Prostate gland (tissue), 2 donors: ENCODE measurements at regions not wholly inside any gene's neighbourhood (a gene's known extent, or its start where the extent isn't known, plus 50 kb on each side); places are given as distances from the start of the nearest gene placed in this dataset.

Experiments
- DNase-seq: peaks from one replicate; pipeline ENCODE4 v3.0.0-alpha.2; 2019; ENCODE audit warnings: low spot score
- H3K27ac ChIP-seq, 2 donors: fragments of 200-600 bp; sonication (generic); 2 replicates each; pipeline ENCODE4 v1.5.1; 2017 to 2019
- H3K27me3 ChIP-seq: fragments of 200-600 bp; sonication (generic); replicated peaks from 2 replicates; pipeline ENCODE4 v1.5.1; 2019; ENCODE audit not compliant: insufficient read depth
- H3K36me3 ChIP-seq, 2 donors: fragments of 200-600 bp; sonication (generic); 1 replicate in 1 of 2; 2 replicates in 1 of 2; pipeline versions ENCODE4 v1.5.1 to v1.8.1; 2017 to 2019
- H3K4me1 ChIP-seq: fragments of 200-600 bp; sonication (generic); replicated peaks from 2 replicates; pipeline ENCODE4 v1.5.1; 2019
- H3K4me3 ChIP-seq, 2 donors: fragments of 200-600 bp; sonication (generic); 2 replicates each; pipeline ENCODE4 v1.5.1; 2017 to 2019
- H3K9me3 ChIP-seq: fragments of 200-600 bp; sonication (generic); 2 replicates; pipeline ENCODE4 v1.5.1; 2017
- POLR2A ChIP-seq: fragments of 450-650 bp; IDR thresholded peaks from one replicate; pipeline ENCODE4 v1.6.1; 2016; ENCODE audit warnings: antibody characterized with exemption, mild to moderate bottlenecking
- POLR2AphosphoS5 ChIP-seq: sonication (generic); formaldehyde crosslinking; IDR thresholded peaks from one replicate; pipeline ENCODE4 v1.6.1; 2017; ENCODE audit warnings: antibody characterized with exemption
- WGBS: methylation state at CpG from one replicate; pipeline ENCODE4 v1.1.5; 2018; 5-methylcytosine and 5-hydroxymethylcytosine counted together
- intact Hi-C: fragments of 100-400 bp; cut with DNase I; formaldehyde crosslinking; loops from one replicate; pipeline ENCODE4 v1.14.2; 2022
- TF ChIP-seq, protein P1 (sequence below), 4 experiments: fragments of 200-600 bp in 2 of 4; fragments of 450-650 bp in 2 of 4; sonication (generic) in 2 of 4; IDR thresholded peaks; 1 replicate in 3 of 4; 2 replicates in 1 of 4; pipeline ENCODE4 v1.5.1; 2016 to 2019; ENCODE audit warnings: antibody characterized with exemption in 4 of 4, mild to moderate bottlenecking in 2 of 4, moderate library complexity in 2 of 4

DNA sequence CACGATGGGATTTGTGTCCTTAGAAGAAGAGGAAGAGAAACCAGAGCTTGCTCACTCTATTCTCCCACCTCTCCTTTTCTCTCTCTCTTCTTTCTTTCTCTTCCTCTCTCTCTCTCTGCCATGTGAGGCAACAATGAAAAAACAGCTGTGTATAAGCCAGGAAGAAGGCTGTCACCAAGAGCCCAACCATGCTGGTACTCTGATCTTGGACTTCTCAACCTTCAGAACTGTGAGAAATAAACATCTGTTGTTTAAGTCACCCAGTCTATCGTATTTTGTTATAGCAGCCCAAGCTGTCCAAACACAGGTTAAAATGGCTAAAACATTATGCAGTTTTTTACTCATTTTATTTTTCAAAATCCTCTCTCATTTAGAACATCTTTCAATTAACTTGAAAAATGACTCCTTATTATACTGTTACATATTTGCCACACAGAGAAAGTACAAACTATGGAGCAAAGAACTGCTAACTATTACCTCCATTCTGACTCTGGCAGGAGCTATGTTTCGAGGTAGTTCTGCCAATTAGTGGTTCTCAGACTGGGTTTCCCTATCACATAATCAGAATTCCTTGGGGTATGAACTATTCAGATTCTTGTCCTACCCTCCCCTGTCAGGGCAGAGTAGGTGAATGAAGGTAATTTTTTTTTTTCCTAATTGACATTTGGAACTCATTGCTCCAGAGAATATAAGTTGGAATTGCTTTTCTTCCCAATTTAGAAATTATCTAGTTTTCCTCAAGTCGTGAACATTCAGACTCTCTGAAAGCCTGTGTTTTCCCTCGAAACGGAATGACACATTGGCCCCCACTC lies 434.6 kb downstream of the ENC1 start:
- H3K9me3 ChIP-seq: no peaks in the 10 kb centered on the region
- no peak for DNase-seq
- H3K27ac ChIP-seq: no peak overlapping the region
- intact Hi-C loops: no loop called here
- TF ChIP-seq POLR2A (no peak), POLR2AphosphoS5 (no peak)
- TF ChIP-seq, protein P1, sequence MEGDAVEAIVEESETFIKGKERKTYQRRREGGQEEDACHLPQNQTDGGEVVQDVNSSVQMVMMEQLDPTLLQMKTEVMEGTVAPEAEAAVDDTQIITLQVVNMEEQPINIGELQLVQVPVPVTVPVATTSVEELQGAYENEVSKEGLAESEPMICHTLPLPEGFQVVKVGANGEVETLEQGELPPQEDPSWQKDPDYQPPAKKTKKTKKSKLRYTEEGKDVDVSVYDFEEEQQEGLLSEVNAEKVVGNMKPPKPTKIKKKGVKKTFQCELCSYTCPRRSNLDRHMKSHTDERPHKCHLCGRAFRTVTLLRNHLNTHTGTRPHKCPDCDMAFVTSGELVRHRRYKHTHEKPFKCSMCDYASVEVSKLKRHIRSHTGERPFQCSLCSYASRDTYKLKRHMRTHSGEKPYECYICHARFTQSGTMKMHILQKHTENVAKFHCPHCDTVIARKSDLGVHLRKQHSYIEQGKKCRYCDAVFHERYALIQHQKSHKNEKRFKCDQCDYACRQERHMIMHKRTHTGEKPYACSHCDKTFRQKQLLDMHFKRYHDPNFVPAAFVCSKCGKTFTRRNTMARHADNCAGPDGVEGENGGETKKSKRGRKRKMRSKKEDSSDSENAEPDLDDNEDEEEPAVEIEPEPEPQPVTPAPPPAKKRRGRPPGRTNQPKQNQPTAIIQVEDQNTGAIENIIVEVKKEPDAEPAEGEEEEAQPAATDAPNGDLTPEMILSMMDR (IDR thresholded peaks at IDR 0.05): no peak
- WGBS: 27% methylated on average over 6 of the region's 6 CpGs
- H3K27me3 ChIP-seq: no peaks in the 10 kb centered on the region
- H3K4me1 ChIP-seq: no peaks in the 10 kb centered on the region
- no peaks in the 10 kb centered on the region for H3K36me3 ChIP-seq
- H3K4me3 ChIP-seq: no peak overlapping the region

GRCh38 chr5:74201334-74202081 lies 439.0 kb downstream of the ENC1 start:
- TF ChIP-seq, protein P1 (IDR thresholded peaks at IDR 0.05): no peak
- no peak for TF ChIP-seq POLR2AphosphoS5
- TF ChIP-seq POLR2A: no peak
- Histone ChIP-seq H3K9me3 (no peaks in the 10 kb centered on the region), H3K27me3 (no peaks in the 10 kb centered on the region), H3K4me1 (no peaks in the 10 kb centered on the region), H3K36me3 (no peaks in the 10 kb centered on the region), H3K4me3 (no peak overlapping the region), H3K27ac (no peak overlapping the region)
- intact Hi-C loops: no loop called here
- WGBS: 48% methylated on average over 8 of the region's 8 CpGs
- no peak for DNase-seq

DNA sequence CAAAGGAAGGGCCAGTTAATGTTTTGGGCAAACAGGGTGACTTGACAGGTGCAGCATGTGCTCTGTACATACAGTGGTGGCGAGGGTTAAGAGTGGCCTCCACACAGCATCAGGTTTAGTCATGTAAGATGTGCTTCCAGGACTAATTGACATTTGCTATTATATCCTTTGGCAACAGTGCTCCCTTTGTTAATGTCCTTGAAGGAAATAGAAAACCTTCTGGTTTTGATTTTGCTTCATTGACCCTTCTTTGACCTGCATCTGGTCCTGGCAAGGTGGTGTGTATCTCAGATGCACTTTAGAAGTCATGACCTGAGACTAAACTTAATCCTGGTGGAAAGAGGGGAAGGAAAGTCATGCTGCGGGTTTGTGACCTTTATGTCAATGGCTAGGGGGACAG lies 440.0 kb downstream of the ENC1 start:
- 88% methylated on average over 2 of the region's 2 CpGs for WGBS
- DNase-seq: no peak
- TF ChIP-seq POLR2A (no peak), POLR2AphosphoS5 (no peak)
- TF ChIP-seq, protein P1 (IDR thresholded peaks at IDR 0.05): no peak
- intact Hi-C loops: no loop called here
- Histone ChIP-seq H3K4me3 (no peak overlapping the region), H3K36me3 (no peaks in the 10 kb centered on the region), H3K27me3 (no peaks in the 10 kb centered on the region), H3K9me3 (no peaks in the 10 kb centered on the region), H3K4me1 (no peaks in the 10 kb centered on the region), H3K27ac (no peak overlapping the region)

- intact Hi-C loops: no loop called here
- DNase-seq: no peak
- H3K36me3 ChIP-seq: no peaks in the 10 kb centered on the region
- no peaks in the 10 kb centered on the region for H3K4me1 ChIP-seq
- WGBS: 82% methylated on average over 7 of the region's 7 CpGs
- TF ChIP-seq POLR2AphosphoS5: no peak
- TF ChIP-seq, protein P1 (IDR thresholded peaks at IDR 0.05): no peak
- H3K27me3 ChIP-seq: no peaks in the 10 kb centered on the region
- H3K9me3 ChIP-seq: no peaks in the 10 kb centered on the region
- no peak overlapping the region for H3K27ac ChIP-seq
- H3K4me3 ChIP-seq: no peak overlapping the region
These were observed 440.9 kb downstream of the ENC1 start for GRCh38 chr5:74199436-74200210.
